Tibial nerve (tissue), 4 donors: ENCODE measurements at regions not wholly inside any gene's neighbourhood (a gene's known extent, or its start where the extent isn't known, plus 50 kb on each side); places are given as distances from the start of the nearest gene placed in this dataset.

Source experiments
- EP300 ChIP-seq, 2 donors: sonication (generic); formaldehyde crosslinking; IDR thresholded peaks; one replicate each; pipeline ENCODE4 v1.6.1; 2017; ENCODE audit warnings: antibody characterized with exemption in 2 of 2, mild to moderate bottlenecking in 1 of 2
- POLR2A ChIP-seq, 2 donors: fragments of 450-650 bp; IDR thresholded peaks; one replicate each; pipeline ENCODE4 v1.6.1; 2017; ENCODE audit warnings: antibody characterized with exemption in 2 of 2, mild to moderate bottlenecking in 2 of 2, moderate library complexity in 2 of 2
- TF ChIP-seq, protein P1 (sequence below), 5 experiments: fragments of 200-600 bp in 3 of 5; fragments of 450-650 bp in 2 of 5; sonication (generic) in 3 of 5; IDR thresholded peaks; one replicate each; pipeline ENCODE4 v1.5.1; 2016 to 2019; ENCODE audit warnings: antibody characterized with exemption in 5 of 5, mild to moderate bottlenecking in 3 of 5, moderate library complexity in 2 of 5

- TF ChIP-seq, protein P1, sequence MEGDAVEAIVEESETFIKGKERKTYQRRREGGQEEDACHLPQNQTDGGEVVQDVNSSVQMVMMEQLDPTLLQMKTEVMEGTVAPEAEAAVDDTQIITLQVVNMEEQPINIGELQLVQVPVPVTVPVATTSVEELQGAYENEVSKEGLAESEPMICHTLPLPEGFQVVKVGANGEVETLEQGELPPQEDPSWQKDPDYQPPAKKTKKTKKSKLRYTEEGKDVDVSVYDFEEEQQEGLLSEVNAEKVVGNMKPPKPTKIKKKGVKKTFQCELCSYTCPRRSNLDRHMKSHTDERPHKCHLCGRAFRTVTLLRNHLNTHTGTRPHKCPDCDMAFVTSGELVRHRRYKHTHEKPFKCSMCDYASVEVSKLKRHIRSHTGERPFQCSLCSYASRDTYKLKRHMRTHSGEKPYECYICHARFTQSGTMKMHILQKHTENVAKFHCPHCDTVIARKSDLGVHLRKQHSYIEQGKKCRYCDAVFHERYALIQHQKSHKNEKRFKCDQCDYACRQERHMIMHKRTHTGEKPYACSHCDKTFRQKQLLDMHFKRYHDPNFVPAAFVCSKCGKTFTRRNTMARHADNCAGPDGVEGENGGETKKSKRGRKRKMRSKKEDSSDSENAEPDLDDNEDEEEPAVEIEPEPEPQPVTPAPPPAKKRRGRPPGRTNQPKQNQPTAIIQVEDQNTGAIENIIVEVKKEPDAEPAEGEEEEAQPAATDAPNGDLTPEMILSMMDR (IDR thresholded peaks at IDR 0.05), result no peak
- TF ChIP-seq POLR2A (IDR thresholded peaks at IDR 0.05) (no peak), EP300 (IDR thresholded peaks at IDR 0.05) (no peak)
These were observed 248.3 kb downstream of the KCNE4 start for GRCh38 chr2:223300326-223300725.
